ENCODE measurements at regions not wholly inside any gene's neighbourhood (a gene's known extent, or its start where the extent isn't known, plus 50 kb on each side); places are given as distances from the start of the nearest gene placed in this dataset.

GRCh38 chr5:129821477-129822131 is 73.7 kb downstream of the MINAR2 start:
- H3K4me1 Mint-ChIP-seq (ENCODE audit: insufficient read depth, unreplicated experiment), result no peaks in the 10 kb centered on the region
- no peaks in the 10 kb centered on the region for H3K27me3 Mint-ChIP-seq (ENCODE audit: insufficient read depth, unreplicated experiment)
- ChIA-PET POLR2A (interaction anchor here (0.6 kb wide), 1 partner anchor 35 kb away, joined by 3 read pairs; no protein-coding TSS in a partner anchor), CTCF (interaction anchor here (0.5 to 2.7 kb wide), 7 partner anchors 9 to 1878 kb away, joined by 3 to 20 read pairs (median 4); no protein-coding TSS in a partner anchor)
- intact Hi-C loops (cut with micrococcal nuclease), result no loop called here
- peaks cover 2% of the 10 kb centered on the region for H3K9me3 Mint-ChIP-seq (ENCODE audit: unreplicated experiment)
- no peaks in the 10 kb centered on the region for H3K36me3 Mint-ChIP-seq (ENCODE audit: insufficient read depth, unreplicated experiment)
- TF ChIP-seq, protein P1, sequence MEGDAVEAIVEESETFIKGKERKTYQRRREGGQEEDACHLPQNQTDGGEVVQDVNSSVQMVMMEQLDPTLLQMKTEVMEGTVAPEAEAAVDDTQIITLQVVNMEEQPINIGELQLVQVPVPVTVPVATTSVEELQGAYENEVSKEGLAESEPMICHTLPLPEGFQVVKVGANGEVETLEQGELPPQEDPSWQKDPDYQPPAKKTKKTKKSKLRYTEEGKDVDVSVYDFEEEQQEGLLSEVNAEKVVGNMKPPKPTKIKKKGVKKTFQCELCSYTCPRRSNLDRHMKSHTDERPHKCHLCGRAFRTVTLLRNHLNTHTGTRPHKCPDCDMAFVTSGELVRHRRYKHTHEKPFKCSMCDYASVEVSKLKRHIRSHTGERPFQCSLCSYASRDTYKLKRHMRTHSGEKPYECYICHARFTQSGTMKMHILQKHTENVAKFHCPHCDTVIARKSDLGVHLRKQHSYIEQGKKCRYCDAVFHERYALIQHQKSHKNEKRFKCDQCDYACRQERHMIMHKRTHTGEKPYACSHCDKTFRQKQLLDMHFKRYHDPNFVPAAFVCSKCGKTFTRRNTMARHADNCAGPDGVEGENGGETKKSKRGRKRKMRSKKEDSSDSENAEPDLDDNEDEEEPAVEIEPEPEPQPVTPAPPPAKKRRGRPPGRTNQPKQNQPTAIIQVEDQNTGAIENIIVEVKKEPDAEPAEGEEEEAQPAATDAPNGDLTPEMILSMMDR (IDR thresholded peaks at IDR 0.05; ENCODE audit: unreplicated experiment), result no peak
- no peak for DNase-seq (ENCODE audit: unreplicated experiment)
- no TSS peak for BruUV-seq (replicated peaks)
- no peak overlapping the region for H3K4me3 Mint-ChIP-seq (ENCODE audit: unreplicated experiment)
- no peak overlapping the region for H3K27ac Mint-ChIP-seq (ENCODE audit: low read depth, unreplicated experiment)

DNA sequence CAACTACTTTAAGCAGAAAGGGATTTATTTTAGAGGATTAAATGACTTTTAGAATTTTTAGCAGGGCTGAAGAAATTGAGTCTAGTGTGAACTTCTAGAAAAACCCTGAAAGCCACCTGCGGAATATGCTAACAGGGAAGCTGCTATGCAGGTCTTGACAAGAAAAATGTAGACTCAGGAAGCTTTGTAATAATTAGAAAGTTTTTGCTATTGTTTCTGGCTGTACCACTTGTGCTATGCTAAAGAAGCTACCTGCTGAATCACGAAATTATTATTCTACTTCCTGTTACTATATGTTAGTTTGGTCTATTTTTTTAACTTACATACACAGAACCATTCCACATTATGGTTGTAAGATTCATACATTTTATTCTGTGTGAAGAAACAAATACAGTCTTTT is 74.0 kb upstream of the CHSY3 start:
- no peak for DNase-seq (ENCODE audit: unreplicated experiment)
- Mint-ChIP-seq H3K27ac (ENCODE audit: low read depth, unreplicated experiment) (no peak overlapping the region), H3K4me1 (ENCODE audit: insufficient read depth, unreplicated experiment) (no peaks in the 10 kb centered on the region), H3K9me3 (ENCODE audit: unreplicated experiment) (no peaks in the 10 kb centered on the region), H3K36me3 (ENCODE audit: insufficient read depth, unreplicated experiment) (no peaks in the 10 kb centered on the region), H3K4me3 (ENCODE audit: unreplicated experiment) (no peak overlapping the region), H3K27me3 (ENCODE audit: insufficient read depth, unreplicated experiment) (peaks cover 29% of the 10 kb centered on the region)
- POLR2A ChIA-PET, result interaction anchor here (0.7 to 1.1 kb wide), 2 partner anchors 9 to 905 kb away, joined by 3 read pairs; no protein-coding TSS in a partner anchor
- intact Hi-C loops (cut with micrococcal nuclease), result no loop called here
- TF ChIP-seq, protein P1 (IDR thresholded peaks at IDR 0.05; ENCODE audit: unreplicated experiment), result no peak
- BruUV-seq (replicated peaks), result no TSS peak
- CTCF ChIA-PET, result interaction anchor here (0.5 to 2.3 kb wide), 5 partner anchors 23 to 1317 kb away, joined by 3 to 17 read pairs (median 3); no protein-coding TSS in a partner anchor

DNA sequence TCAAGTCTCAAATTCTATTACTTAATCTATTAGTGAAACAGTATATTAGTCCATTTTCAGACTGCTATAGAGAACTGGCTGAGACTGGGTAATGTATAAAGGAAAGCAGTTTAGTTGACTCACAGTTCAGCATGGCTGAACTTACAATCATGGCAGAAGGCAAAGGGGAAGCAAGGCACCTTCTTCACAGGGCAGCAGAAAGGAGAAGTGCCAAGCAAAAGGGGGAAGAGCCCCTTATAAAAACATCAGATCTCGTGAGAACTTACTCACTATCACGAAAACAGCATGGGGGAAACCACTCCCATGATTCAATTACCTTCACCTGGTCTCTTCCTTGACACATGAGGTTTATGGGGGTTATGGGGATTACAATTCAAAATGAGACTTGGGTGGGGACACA is 67.9 kb upstream of the CHSY3 start:
- Mint-ChIP-seq H3K9me3 (ENCODE audit: unreplicated experiment) (no peaks in the 10 kb centered on the region), H3K4me3 (ENCODE audit: unreplicated experiment) (no peak overlapping the region), H3K4me1 (ENCODE audit: insufficient read depth, unreplicated experiment) (no peaks in the 10 kb centered on the region), H3K27me3 (ENCODE audit: insufficient read depth, unreplicated experiment) (peaks cover 60% of the 10 kb centered on the region), H3K27ac (ENCODE audit: low read depth, unreplicated experiment) (no peak overlapping the region), H3K36me3 (ENCODE audit: insufficient read depth, unreplicated experiment) (no peaks in the 10 kb centered on the region)
- DNase-seq (ENCODE audit: unreplicated experiment), result no peak
- ChIA-PET POLR2A (no interaction called here), CTCF (interaction anchor here (1.3 kb wide), 1 partner anchor 65 kb away, joined by 10 read pairs; no protein-coding TSS in a partner anchor)
- TF ChIP-seq, protein P1 (IDR thresholded peaks at IDR 0.05; ENCODE audit: unreplicated experiment), result no peak
- intact Hi-C loops (cut with micrococcal nuclease), result no loop called here
- no TSS peak for BruUV-seq (replicated peaks)

DNA sequence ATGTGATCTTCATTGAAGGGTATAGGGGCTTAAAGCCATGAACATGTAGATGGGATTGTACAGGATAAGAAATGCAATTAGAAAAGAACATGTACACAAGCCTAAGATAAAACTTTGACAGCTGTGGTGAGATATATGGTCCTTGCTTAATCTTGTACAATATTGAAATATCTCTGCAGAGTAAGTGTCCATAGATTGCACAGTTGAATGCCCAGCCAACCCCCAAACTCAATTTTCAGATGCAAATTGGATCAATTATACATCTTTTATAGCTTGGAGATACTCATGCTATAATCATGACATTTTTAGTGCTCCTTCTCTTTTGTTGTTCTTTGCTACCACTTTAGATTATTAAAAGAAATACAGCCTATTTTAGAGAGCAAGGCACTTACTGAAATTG is 59.5 kb upstream of the CHSY3 start:
- intact Hi-C loops (cut with micrococcal nuclease), result no loop called here
- Mint-ChIP-seq H3K4me3 (ENCODE audit: unreplicated experiment) (no peak overlapping the region), H3K36me3 (ENCODE audit: insufficient read depth, unreplicated experiment) (no peaks in the 10 kb centered on the region), H3K27ac (ENCODE audit: low read depth, unreplicated experiment) (no peak overlapping the region), H3K9me3 (ENCODE audit: unreplicated experiment) (no peaks in the 10 kb centered on the region), H3K4me1 (ENCODE audit: insufficient read depth, unreplicated experiment) (no peaks in the 10 kb centered on the region), H3K27me3 (ENCODE audit: insufficient read depth, unreplicated experiment) (peaks cover 25% of the 10 kb centered on the region)
- no TSS peak for BruUV-seq (replicated peaks)
- CTCF ChIA-PET, result interaction anchor here (0.6 to 24.1 kb wide), 5 partner anchors 9 to 1283 kb away, joined by 3 to 931 read pairs (median 4); no protein-coding TSS in a partner anchor
- POLR2A ChIA-PET, result no interaction called here
- TF ChIP-seq, protein P1 (IDR thresholded peaks at IDR 0.05; ENCODE audit: unreplicated experiment), result no peak
- no peak for DNase-seq (ENCODE audit: unreplicated experiment)

All from MCF 10A (cell line).